Activated naive CD4-positive, alpha-beta T cell treated with anti-CD3 and anti-CD28 coated beads, Interleukin-2, amount 50 U/mL, for 24 hours (primary cell): ENCODE measurements at regions not wholly inside any gene's neighbourhood (a gene's known extent, or its start where the extent isn't known, plus 50 kb on each side); places are given as distances from the start of the nearest gene placed in this dataset.

ENCODE experiments used
- H3K27ac Mint-ChIP-seq: one replicate; pipeline ENCODE4 v1.8.0; 2021; ENCODE audit warnings: mild to moderate bottlenecking, mixed read lengths
- H3K27me3 Mint-ChIP-seq: one replicate; pipeline ENCODE4 v1.8.0; 2021; ENCODE audit warnings: mixed read lengths
- H3K36me3 Mint-ChIP-seq: one replicate; pipeline ENCODE4 v1.8.0; 2021; ENCODE audit warnings: mixed read lengths
- H3K4me1 Mint-ChIP-seq: one replicate; pipeline ENCODE4 v1.8.0; 2021; ENCODE audit warnings: mixed read lengths
- H3K4me3 Mint-ChIP-seq: one replicate; pipeline ENCODE4 v1.8.0; 2021; ENCODE audit warnings: mild to moderate bottlenecking, mixed read lengths
- H3K9me3 Mint-ChIP-seq: one replicate; pipeline ENCODE4 v1.8.0; 2021; ENCODE audit warnings: mixed read lengths

DNA sequence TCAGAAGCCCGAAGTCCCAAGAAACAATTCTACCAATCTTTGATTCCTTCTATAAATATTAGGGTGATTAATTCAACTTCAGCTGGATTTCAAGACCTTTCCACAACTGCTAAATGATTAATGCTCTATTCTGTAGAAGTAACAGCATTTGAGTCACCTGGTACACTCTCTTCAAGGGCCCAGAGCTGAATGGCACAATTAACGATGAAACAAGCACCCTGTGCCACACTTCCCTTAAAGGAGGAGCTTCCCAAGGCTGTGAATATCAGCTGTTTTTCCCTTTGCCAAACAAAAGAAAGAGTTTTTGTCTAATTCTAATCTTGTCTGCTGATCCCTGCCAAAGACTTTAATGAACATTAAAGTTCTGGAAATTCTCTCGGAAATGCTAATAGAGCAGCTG, 56.0 kb downstream of the BOD1L2 start:
- Mint-ChIP-seq H3K27ac (no peak overlapping the region), H3K4me1 (no peaks in the 10 kb centered on the region), H3K4me3 (no peak overlapping the region), H3K27me3 (peaks cover 10% of the 10 kb centered on the region), H3K36me3 (no peaks in the 10 kb centered on the region), H3K9me3 (peaks cover 4% of the 10 kb centered on the region)

DNA sequence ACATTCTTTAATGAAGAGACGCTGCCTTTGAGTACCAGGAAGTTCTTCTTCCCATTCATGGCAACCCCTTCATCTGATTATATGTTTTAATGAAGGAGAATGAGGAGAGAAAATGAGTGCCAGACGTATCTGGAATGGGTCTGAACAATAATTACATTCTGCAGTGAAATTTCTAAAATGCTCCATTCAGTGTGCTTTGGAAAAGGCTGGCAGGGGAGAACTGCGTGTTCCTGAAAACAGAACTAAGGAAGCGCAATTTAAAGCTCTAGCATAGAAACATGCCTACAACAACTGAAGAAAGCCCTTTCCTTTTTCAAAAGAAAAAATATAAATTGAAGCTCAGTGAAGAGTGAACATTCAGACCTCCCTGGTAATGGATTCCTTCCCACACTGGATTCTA, 58.8 kb downstream of the BOD1L2 start:
- no peak overlapping the region for H3K4me3 Mint-ChIP-seq
- no peaks in the 10 kb centered on the region for H3K36me3 Mint-ChIP-seq

DNA sequence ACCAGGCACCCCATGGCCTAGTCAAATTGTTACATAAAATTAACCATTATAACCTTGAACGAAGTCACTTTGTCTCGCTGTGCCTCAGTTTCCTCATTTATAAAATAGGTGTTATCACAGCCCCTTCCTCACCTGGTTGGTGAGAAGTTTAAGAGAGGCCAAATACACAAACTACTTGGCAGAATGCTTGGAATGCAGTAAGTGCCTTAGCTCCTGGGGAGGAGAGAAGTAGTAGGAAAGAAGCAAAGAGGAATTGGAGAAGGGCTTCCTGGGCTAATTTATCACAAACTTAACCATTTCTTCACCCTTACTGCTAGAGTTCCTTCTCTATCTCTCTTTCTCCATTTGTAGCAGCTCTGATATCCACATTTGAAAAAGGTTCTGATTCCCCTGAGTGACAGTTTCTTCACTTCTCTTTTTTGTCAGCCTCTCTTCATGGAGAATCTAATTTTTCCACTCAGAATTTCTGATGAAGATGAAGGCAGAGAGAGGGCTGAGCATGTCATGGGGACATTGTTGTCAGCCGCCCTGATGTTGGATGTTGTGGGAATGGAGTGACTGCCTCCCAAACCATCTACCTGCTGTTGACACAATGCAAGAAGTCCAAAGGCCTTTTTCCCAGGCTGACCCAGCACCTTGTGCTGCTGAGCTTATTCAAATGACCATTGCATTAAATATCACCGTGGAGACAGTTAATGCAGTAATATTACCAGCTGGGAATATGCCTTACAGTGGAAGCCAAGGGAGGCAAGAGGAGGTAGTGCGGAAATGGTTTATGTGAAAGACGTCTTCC, 60.4 kb downstream of the BOD1L2 start:
- Mint-ChIP-seq H3K36me3 (no peaks in the 10 kb centered on the region), H3K4me3 (no peak overlapping the region), H3K4me1 (peaks cover 7% of the 10 kb centered on the region), H3K27ac (no peak overlapping the region), H3K27me3 (peaks cover 19% of the 10 kb centered on the region), H3K9me3 (peaks cover 4% of the 10 kb centered on the region)

More for the DNA sequence above, 58.8 kb downstream of the BOD1L2 start:
- peaks cover 7% of the 10 kb centered on the region for H3K4me1 Mint-ChIP-seq
- no peak overlapping the region for H3K27ac Mint-ChIP-seq
- peaks cover 4% of the 10 kb centered on the region for H3K9me3 Mint-ChIP-seq
- H3K27me3 Mint-ChIP-seq: peaks cover 17% of the 10 kb centered on the region

DNA sequence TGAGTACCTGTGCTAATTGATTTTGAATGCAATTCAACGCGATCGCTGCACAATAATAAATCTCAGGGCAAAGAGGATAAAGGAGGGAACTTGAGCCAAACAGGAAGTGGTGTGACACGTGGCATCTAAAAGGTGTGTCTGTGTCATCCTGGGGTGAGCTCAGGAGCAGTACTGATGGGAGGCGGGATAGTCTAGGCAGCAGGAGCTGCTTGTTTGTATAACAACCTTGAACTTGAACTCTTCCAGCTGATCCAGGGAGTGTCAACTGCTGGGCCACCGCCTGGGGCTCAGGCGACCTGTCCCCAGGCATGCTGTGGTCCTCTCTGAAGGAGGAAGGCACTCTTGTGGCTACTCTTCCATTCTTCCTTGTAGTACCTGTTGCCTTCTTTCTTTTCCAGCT, 61.2 kb downstream of the BOD1L2 start:
- H3K36me3 Mint-ChIP-seq: no peaks in the 10 kb centered on the region
- H3K4me3 Mint-ChIP-seq: no peak overlapping the region
- H3K9me3 Mint-ChIP-seq: peaks cover 4% of the 10 kb centered on the region
- peaks cover 7% of the 10 kb centered on the region for H3K4me1 Mint-ChIP-seq
- peaks cover 18% of the 10 kb centered on the region for H3K27me3 Mint-ChIP-seq
- H3K27ac Mint-ChIP-seq: no peak overlapping the region

DNA sequence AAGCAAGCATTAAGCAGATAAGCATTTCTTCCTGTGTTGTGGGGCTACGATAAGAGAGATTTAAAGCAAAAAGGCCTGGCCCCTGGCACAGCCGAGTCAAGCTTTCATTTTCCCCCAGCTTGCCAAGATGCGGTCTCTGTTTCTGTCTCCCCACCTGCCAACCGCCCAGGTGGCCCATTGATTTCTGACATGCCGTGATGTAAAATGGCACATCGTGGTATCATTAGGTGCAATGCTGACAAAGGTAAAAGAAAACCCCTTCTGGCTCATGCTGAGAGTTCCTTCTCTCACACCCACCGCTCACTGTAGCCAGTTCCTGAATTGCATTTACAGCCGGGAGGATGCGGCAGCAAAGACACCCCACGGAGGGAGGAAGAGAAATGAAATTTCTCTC, 62.8 kb downstream of the BOD1L2 start:
- H3K4me3 Mint-ChIP-seq: no peak overlapping the region
- peaks cover 4% of the 10 kb centered on the region for H3K9me3 Mint-ChIP-seq

DNA sequence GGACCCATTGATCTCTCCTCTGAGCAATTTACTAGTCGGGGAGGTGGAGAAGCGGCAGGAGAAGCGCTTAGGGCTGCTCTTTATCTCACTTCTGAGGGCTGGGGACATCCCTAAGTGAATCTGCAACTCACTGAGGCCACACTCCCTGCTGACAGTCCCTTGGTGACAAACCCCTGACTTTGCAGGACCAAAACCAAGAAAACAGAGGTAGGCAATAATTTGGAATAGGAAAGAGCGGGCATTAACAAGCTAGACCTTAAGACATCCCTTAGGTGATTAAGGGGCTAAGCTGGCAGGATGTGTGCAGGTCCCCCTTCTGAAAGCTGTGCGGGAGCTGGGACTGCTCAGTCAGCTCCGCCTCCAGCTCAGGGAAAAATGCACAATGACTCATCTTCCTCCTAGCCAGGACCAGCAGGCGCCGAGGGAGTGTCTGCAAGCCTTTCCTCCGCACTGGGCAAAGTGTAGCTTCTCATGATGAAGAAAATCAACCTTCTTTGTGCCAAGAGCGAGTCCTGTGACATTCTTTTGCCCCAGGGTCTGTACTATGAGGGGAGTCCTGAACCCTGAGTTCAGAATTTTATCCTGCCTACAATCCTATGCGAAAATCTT, 63.3 kb downstream of the BOD1L2 start:
- H3K27ac Mint-ChIP-seq: no peak overlapping the region
- no peak overlapping the region for H3K4me3 Mint-ChIP-seq
- H3K36me3 Mint-ChIP-seq: no peaks in the 10 kb centered on the region
- H3K27me3 Mint-ChIP-seq: peaks cover 17% of the 10 kb centered on the region
- H3K4me1 Mint-ChIP-seq: peaks cover 7% of the 10 kb centered on the region
- peaks cover 2% of the 10 kb centered on the region for H3K9me3 Mint-ChIP-seq

More for the DNA sequence above, 62.8 kb downstream of the BOD1L2 start:
- peaks cover 7% of the 10 kb centered on the region for H3K4me1 Mint-ChIP-seq
- no peaks in the 10 kb centered on the region for H3K36me3 Mint-ChIP-seq
- peaks cover 17% of the 10 kb centered on the region for H3K27me3 Mint-ChIP-seq
- H3K27ac Mint-ChIP-seq: no peak overlapping the region

DNA sequence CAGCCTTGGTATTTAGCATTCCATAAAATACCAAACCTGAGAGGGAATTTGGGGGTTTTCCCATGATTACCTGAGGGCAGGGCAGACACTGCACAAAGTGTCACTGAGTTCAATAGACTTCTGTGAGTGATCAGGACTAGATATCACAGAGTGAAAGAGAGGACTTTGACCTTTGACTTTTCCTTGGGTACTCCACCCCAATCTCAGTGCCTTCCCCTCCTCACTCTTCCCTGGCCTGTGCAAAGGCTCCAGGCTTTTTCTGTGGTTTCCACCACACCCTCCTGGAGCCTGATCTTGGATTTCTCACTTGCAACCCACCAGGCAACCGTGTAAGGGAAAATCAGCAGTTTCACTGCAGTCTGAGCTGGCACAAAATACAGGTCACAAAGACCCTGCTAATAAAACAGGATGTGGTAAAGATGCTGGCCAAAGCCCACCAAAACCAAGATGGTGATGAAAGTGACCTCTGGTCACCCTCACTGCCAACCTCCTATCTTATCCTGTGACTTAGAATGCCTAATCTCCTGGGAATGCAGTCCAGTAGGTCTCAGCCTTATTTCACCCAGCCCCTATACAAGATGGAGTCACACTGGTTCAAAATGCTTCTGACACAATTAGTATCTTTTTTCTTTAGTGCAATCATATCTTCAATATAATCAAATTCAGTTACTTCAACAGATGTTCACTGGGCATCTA, 64.0 kb downstream of the BOD1L2 start:
- peaks cover 7% of the 10 kb centered on the region for H3K4me1 Mint-ChIP-seq
- no peaks in the 10 kb centered on the region for H3K36me3 Mint-ChIP-seq
- H3K4me3 Mint-ChIP-seq: no peak overlapping the region
- H3K27ac Mint-ChIP-seq: no peak overlapping the region
- H3K27me3 Mint-ChIP-seq: peaks cover 18% of the 10 kb centered on the region
- no peaks in the 10 kb centered on the region for H3K9me3 Mint-ChIP-seq

DNA sequence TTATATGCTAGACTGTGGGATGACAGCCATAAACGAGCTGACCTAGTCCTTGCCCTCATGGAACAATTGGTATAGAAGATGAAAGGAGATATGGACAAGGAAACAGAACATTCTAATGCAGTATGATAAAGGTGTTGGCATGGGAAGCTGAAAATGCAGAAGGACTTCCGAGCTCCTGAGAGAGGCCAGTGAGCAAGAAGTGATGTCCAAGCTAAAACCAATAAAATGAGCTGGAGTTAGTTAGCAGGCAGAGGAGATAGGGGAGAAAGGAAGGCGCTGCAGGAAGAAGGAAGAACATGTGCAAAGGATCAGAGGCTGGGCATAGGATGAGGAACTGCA, 64.5 kb downstream of the BOD1L2 start:
- H3K27ac Mint-ChIP-seq: no peak overlapping the region
- H3K4me1 Mint-ChIP-seq: peaks cover 7% of the 10 kb centered on the region
- no peak overlapping the region for H3K4me3 Mint-ChIP-seq
- peaks cover 19% of the 10 kb centered on the region for H3K27me3 Mint-ChIP-seq
- H3K36me3 Mint-ChIP-seq: no peaks in the 10 kb centered on the region
- no peaks in the 10 kb centered on the region for H3K9me3 Mint-ChIP-seq

DNA sequence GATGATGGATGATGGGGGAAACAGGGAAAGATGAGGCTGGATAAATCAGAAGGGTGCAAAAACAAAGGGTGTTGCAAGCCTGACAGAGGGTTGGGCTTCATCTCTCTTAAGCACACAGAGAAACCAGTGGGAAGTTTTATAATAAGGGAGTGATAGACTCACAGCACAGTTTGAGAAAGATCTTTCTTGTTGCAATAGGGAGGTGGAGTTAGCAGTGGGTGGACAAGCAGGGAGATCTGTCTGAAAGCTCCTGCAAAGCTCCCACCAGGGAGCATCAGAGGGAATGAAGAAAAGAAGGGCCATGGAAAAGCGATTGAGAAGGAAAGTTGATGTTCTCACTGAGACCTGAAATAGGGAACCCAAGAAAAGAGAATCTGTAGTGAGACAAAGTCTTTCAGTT, 64.9 kb downstream of the BOD1L2 start:
- peaks cover 7% of the 10 kb centered on the region for H3K4me1 Mint-ChIP-seq
- peak overlapping the region; percentile 57 for H3K27ac Mint-ChIP-seq
- H3K9me3 Mint-ChIP-seq: no peaks in the 10 kb centered on the region
- H3K36me3 Mint-ChIP-seq: no peaks in the 10 kb centered on the region
- peaks cover 19% of the 10 kb centered on the region for H3K27me3 Mint-ChIP-seq
- no peak overlapping the region for H3K4me3 Mint-ChIP-seq

DNA sequence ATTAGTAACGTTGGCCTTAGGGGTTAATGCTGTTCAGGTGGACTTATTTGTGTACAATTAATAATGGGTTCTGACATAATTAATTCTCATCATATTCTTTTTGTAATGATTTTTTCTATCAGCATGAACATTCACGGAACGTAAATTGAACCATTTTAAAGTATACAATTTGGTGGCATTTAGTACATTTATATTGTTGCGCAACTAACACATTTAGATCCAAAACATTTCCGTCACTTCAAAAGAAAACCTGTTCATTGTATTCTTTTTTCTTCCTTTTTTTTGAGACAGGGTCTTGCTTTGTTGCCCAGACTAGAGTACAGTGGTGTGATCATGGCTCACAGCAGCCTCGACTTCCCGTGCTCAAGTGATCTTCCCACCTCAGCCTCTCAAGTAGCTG, 65.8 kb downstream of the BOD1L2 start:
- Mint-ChIP-seq H3K27ac (no peak overlapping the region), H3K27me3 (peaks cover 18% of the 10 kb centered on the region), H3K36me3 (no peaks in the 10 kb centered on the region)

DNA sequence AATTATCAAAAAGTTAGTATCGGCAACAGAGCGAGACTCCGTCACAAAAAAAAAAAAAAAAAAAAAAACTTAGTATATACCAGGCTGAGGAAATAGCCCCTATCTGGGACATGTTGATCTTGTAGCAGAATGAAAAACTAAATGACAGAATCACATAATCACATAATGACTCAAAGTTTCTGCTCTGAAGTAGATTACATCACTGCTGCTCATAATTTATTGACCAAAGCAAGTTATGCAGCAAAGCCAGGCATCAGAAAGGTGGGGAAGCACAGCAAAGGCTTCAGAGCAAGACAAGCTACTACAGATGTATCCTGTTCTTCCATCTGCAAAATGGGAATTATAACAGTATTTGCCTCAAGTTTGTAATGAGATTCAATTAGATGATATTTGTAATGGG, 68.1 kb downstream of the BOD1L2 start:
- no peaks in the 10 kb centered on the region for H3K9me3 Mint-ChIP-seq
- H3K36me3 Mint-ChIP-seq: no peaks in the 10 kb centered on the region
- H3K4me3 Mint-ChIP-seq: no peak overlapping the region
- H3K27ac Mint-ChIP-seq: no peak overlapping the region
- H3K4me1 Mint-ChIP-seq: peaks cover 2% of the 10 kb centered on the region
- peaks cover 11% of the 10 kb centered on the region for H3K27me3 Mint-ChIP-seq

More for the DNA sequence above, 65.8 kb downstream of the BOD1L2 start:
- H3K4me3 Mint-ChIP-seq: no peak overlapping the region
- H3K4me1 Mint-ChIP-seq: peaks cover 7% of the 10 kb centered on the region
- no peaks in the 10 kb centered on the region for H3K9me3 Mint-ChIP-seq

DNA sequence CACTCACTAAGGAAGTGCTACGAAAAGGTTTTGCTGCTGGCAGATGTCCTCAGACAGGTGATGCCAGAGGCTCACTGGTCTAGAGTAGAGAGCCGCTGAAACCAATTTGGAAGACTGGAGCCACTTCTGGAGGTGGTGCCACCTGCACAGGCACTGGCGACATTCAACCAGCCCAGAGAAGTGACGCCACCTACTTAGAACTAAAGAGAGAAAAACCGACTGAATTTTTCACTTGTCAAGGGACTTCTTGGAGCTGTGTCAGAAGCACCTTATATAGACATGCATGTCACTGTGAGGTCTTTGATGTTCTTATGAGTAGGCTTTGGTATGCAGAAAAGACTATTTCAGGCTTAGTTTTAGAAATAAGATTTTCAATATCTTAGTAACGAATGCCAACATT, 71.4 kb downstream of the BOD1L2 start:
- no peaks in the 10 kb centered on the region for H3K4me1 Mint-ChIP-seq
- H3K4me3 Mint-ChIP-seq: no peak overlapping the region
- peaks cover 4% of the 10 kb centered on the region for H3K27me3 Mint-ChIP-seq
- no peaks in the 10 kb centered on the region for H3K36me3 Mint-ChIP-seq
- H3K9me3 Mint-ChIP-seq: no peaks in the 10 kb centered on the region
- no peak overlapping the region for H3K27ac Mint-ChIP-seq

DNA sequence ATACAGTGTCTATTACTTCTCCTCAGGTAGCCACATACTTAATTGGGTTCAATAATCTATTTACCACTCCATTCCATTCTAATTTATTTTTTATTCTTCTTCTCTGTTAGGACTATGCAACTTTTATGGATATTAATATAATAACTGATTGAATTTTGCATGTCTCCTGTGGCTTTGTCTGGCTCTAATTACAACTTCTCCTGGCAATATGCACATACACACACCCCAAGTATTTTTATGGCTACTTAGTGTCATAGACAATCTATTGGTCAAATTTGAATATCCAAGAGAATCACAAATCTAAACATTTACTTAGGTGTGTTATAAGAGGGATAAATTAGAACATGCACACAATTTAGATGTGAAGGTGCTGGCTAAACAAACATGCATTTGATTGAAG, 73.1 kb downstream of the BOD1L2 start:
- Mint-ChIP-seq H3K4me3 (no peak overlapping the region), H3K9me3 (no peaks in the 10 kb centered on the region), H3K4me1 (no peaks in the 10 kb centered on the region), H3K27me3 (peaks cover 4% of the 10 kb centered on the region), H3K27ac (no peak overlapping the region), H3K36me3 (no peaks in the 10 kb centered on the region)

DNA sequence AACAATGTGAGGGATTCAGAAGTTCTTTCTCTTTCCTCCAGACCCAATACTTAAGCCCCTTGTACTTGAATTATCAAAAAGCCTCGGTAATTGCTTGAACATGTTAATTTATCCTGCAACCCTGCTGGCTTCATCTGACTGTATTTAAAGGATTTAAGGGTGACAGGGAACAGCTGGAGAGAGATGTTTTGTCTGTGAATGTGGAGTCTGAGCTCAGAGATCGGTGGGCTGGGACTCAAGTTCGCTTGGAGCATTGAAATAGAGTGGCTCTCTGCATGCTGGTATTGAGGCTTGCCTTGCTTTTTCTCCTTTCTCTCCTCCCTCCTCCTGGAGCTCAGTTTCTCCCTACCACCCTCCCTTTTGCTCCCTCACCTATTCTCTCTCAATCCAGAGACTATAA, 73.6 kb downstream of the BOD1L2 start:
- Mint-ChIP-seq H3K4me1 (no peaks in the 10 kb centered on the region), H3K36me3 (no peaks in the 10 kb centered on the region), H3K4me3 (no peak overlapping the region), H3K9me3 (no peaks in the 10 kb centered on the region), H3K27me3 (peaks cover 4% of the 10 kb centered on the region), H3K27ac (no peak overlapping the region)

DNA sequence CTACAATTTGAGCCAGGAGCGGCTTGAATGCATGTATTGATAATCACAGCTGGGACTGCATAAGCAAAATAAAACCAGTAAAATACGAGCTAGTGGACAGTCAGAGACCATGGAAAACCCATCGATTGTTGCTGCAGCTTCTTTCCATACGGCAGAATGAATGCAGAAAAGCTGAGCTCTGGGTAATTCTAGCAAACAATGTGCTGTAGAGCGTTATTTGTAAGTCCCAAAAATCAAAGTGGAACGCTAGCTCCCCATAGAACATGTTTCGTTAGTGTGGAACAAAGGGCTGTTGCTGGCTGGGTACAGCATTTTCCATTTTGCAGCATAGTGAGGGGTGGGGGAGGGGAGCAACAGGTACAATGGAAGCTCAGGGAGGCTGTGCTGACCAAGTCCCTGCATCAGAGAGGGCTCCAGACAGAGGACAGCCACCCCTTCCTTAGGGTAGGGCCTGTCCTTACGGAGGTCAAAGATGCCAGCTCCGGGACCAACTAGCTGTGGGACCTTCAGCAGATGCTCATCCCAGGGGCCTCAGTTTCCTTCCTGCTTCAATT, 74.1 kb downstream of the BOD1L2 start:
- Mint-ChIP-seq H3K4me3 (no peak overlapping the region), H3K27ac (no peak overlapping the region), H3K4me1 (no peaks in the 10 kb centered on the region), H3K36me3 (no peaks in the 10 kb centered on the region), H3K27me3 (peaks cover 2% of the 10 kb centered on the region), H3K9me3 (no peaks in the 10 kb centered on the region)
